ENCODE measurements at regions not wholly inside any gene's neighbourhood (a gene's known extent, or its start where the extent isn't known, plus 50 kb on each side); places are given as distances from the start of the nearest gene placed in this dataset.

- Histone ChIP-seq H3K9me3 (replicated peaks in 1 of 3) (no peaks in the 10 kb centered on the region), H3K4me1 (replicated peaks in 1 of 2) (no peaks in the 10 kb centered on the region), H3K36me3 (replicated peaks in 1 of 2) (no peaks in the 10 kb centered on the region), H3K27me3 (no peaks in the 10 kb centered on the region), H3K27ac (no peak overlapping the region), H3K4me3 (no peak overlapping the region)
- no peak for DNase-seq
- TF ChIP-seq, protein P1, sequence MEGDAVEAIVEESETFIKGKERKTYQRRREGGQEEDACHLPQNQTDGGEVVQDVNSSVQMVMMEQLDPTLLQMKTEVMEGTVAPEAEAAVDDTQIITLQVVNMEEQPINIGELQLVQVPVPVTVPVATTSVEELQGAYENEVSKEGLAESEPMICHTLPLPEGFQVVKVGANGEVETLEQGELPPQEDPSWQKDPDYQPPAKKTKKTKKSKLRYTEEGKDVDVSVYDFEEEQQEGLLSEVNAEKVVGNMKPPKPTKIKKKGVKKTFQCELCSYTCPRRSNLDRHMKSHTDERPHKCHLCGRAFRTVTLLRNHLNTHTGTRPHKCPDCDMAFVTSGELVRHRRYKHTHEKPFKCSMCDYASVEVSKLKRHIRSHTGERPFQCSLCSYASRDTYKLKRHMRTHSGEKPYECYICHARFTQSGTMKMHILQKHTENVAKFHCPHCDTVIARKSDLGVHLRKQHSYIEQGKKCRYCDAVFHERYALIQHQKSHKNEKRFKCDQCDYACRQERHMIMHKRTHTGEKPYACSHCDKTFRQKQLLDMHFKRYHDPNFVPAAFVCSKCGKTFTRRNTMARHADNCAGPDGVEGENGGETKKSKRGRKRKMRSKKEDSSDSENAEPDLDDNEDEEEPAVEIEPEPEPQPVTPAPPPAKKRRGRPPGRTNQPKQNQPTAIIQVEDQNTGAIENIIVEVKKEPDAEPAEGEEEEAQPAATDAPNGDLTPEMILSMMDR (IDR thresholded peaks at IDR 0.05), result no peak
- TF ChIP-seq POLR2A (IDR thresholded peaks at IDR 0.05), result no peak
- WGBS, 4 donors, result 74 to 84% (median 80%) methylated on average over 2 of the region's 2 CpGs
- intact Hi-C loops (cut with DNase I), result no loop called here
These were observed 258.1 kb upstream of the NECTIN3 start for GRCh38 chr3:110813541-110813940.

- Histone ChIP-seq H3K4me1 (replicated peaks in 1 of 2) (no peaks in the 10 kb centered on the region), H3K9me3 (replicated peaks in 1 of 3) (no peaks in the 10 kb centered on the region), H3K36me3 (replicated peaks in 1 of 2) (no peaks in the 10 kb centered on the region), H3K27me3 (no peaks in the 10 kb centered on the region), H3K4me3 (no peak overlapping the region), H3K27ac (no peak overlapping the region)
- TF ChIP-seq POLR2A (IDR thresholded peaks at IDR 0.05), result no peak
- TF ChIP-seq, protein P1 (IDR thresholded peaks at IDR 0.05), result no peak
- 77 to 82% (median 78%) methylated on average over 5 of the region's 5 CpGs for WGBS, 4 donors
- no peak for DNase-seq
- intact Hi-C loops (cut with DNase I), result no loop called here
These were observed 257.2 kb upstream of the NECTIN3 start for GRCh38 chr3:110814170-110815007.

GRCh38 chr3:110815008-110815583 lies 256.5 kb upstream of the NECTIN3 start:
- Histone ChIP-seq H3K36me3 (replicated peaks in 1 of 2) (no peaks in the 10 kb centered on the region), H3K27me3 (no peaks in the 10 kb centered on the region), H3K27ac (no peak overlapping the region), H3K4me3 (no peak overlapping the region), H3K4me1 (replicated peaks in 1 of 2) (no peaks in the 10 kb centered on the region), H3K9me3 (replicated peaks in 1 of 3) (no peaks in the 10 kb centered on the region)
- no peak for DNase-seq
- intact Hi-C loops (cut with DNase I), result no loop called here
- TF ChIP-seq POLR2A (IDR thresholded peaks at IDR 0.05), result no peak
- TF ChIP-seq, protein P1 (IDR thresholded peaks at IDR 0.05), result no peak
- 23 to 49% (median 41%) methylated on average over 1 of the region's 1 CpG for WGBS, 4 donors

GRCh38 chr3:110816008-110816407 lies 255.6 kb upstream of the NECTIN3 start:
- TF ChIP-seq, protein P1 (IDR thresholded peaks at IDR 0.05), result no peak
- no peak for TF ChIP-seq POLR2A (IDR thresholded peaks at IDR 0.05)

More at GRCh38 chr3:110816008-110816407, 255.6 kb upstream of the NECTIN3 start:
- no peaks in the 10 kb centered on the region for H3K36me3 ChIP-seq (replicated peaks in 1 of 2)
- H3K4me3 ChIP-seq, result no peak overlapping the region
- 65 to 78% (median 76%) methylated on average over 1 of the region's 1 CpG for WGBS, 4 donors
- no peaks in the 10 kb centered on the region for H3K4me1 ChIP-seq (replicated peaks in 1 of 2)
- H3K27ac ChIP-seq, result no peak overlapping the region
- DNase-seq, result no peak
- no peaks in the 10 kb centered on the region for H3K9me3 ChIP-seq (replicated peaks in 1 of 3)
- H3K27me3 ChIP-seq, result no peaks in the 10 kb centered on the region
- intact Hi-C loops (cut with DNase I), result no loop called here
